ENCODE measurements at regions not wholly inside any gene's neighbourhood (a gene's known extent, or its start where the extent isn't known, plus 50 kb on each side); places are given as distances from the start of the nearest gene placed in this dataset.
A peak's percentile ranks its signal among the peaks of the same experiment; 100 is the strongest.

DNA sequence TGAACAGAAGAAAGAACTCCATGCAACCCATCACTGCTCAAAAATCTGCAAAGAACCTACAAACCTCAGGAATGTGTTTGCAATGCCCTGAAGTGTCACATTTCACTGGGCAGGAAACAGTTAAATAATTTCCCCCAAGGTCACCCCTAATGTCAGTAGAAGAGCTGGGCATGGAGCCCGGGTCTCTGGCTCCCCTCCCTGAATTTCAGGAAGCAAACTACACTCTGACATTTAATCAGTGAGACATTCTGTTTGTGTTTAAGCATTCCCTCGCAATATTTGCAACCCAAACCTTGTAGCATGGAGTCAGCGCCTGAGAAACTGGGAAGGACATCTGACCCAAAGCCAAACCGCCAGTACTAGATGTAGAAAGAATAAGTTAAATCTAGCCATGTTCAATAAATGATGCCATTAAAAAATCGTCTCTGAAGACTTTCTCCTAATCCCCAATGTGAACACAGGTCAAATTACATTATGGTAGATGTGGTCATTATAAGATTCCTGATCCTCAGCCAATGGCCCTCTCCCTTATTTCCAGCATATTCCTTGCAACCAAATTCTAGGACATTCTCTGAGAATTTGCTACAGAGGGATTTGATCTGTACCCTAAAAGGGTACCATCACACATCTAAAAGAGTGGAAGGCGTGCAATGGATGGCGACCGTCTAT is 91.2 kb upstream of the ADTRP start:
- in situ Hi-C loops (cut with MboI; ENCODE audit: low sequenced_read_pairs, unreplicated experiment) = no loop called here
- TF ChIP-seq, protein P1, sequence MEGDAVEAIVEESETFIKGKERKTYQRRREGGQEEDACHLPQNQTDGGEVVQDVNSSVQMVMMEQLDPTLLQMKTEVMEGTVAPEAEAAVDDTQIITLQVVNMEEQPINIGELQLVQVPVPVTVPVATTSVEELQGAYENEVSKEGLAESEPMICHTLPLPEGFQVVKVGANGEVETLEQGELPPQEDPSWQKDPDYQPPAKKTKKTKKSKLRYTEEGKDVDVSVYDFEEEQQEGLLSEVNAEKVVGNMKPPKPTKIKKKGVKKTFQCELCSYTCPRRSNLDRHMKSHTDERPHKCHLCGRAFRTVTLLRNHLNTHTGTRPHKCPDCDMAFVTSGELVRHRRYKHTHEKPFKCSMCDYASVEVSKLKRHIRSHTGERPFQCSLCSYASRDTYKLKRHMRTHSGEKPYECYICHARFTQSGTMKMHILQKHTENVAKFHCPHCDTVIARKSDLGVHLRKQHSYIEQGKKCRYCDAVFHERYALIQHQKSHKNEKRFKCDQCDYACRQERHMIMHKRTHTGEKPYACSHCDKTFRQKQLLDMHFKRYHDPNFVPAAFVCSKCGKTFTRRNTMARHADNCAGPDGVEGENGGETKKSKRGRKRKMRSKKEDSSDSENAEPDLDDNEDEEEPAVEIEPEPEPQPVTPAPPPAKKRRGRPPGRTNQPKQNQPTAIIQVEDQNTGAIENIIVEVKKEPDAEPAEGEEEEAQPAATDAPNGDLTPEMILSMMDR (IDR thresholded peaks at IDR 0.05; ENCODE audit: borderline replicate concordance, control extremely low read depth, extremely low read depth, insufficient read depth, missing control alignments) = no peak
- DNase-seq (ENCODE audit: low spot score) = no peak

DNA sequence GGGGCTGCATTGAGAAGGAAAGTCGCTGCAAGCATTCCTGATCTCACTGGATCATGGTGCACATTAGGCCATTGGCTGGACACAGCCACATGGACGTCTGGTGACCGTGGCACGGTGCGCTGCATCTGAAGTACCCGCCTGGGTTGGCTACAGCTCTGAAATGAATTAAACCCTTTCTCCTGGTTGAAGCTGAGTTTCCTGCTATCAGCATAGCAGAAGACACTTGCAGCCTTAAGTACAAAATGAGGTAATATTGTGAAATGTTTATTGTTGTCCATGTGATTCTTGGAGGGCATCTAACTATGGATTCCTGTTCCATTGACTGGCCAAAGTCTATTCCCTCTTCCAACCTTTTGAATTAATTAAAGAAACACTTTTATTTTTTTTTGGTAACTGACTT is 89.8 kb upstream of the ADTRP start:
- in situ Hi-C loops (cut with MboI; ENCODE audit: low sequenced_read_pairs, unreplicated experiment) = no loop called here
- TF ChIP-seq, protein P1 (IDR thresholded peaks at IDR 0.05; ENCODE audit: borderline replicate concordance, control extremely low read depth, extremely low read depth, insufficient read depth, missing control alignments) = no peak
- DNase-seq (ENCODE audit: low spot score) = no peak

GRCh38 chr6:11865680-11866300 is 87.2 kb upstream of the ADTRP start:
- in situ Hi-C loops (cut with MboI; ENCODE audit: low sequenced_read_pairs, unreplicated experiment) = no loop called here
- DNase-seq (ENCODE audit: low spot score) = no peak
- TF ChIP-seq, protein P1 (IDR thresholded peaks at IDR 0.05; ENCODE audit: borderline replicate concordance, control extremely low read depth, extremely low read depth, insufficient read depth, missing control alignments) = no peak

- no peak for DNase-seq (ENCODE audit: low spot score)
- TF ChIP-seq, protein P1 (IDR thresholded peaks at IDR 0.05; ENCODE audit: borderline replicate concordance, control extremely low read depth, extremely low read depth, insufficient read depth, missing control alignments) = no peak
- in situ Hi-C loops (cut with MboI; ENCODE audit: low sequenced_read_pairs, unreplicated experiment) = no loop called here
Measured at GRCh38 chr6:11858439-11858838, 79.8 kb upstream of the ADTRP start.

- no peak for DNase-seq (ENCODE audit: low spot score)
- in situ Hi-C loops (cut with MboI; ENCODE audit: low sequenced_read_pairs, unreplicated experiment) = no loop called here
- TF ChIP-seq, protein P1 (IDR thresholded peaks at IDR 0.05; ENCODE audit: borderline replicate concordance, control extremely low read depth, extremely low read depth, insufficient read depth, missing control alignments) = no peak
Measured at GRCh38 chr6:11855743-11856142, 77.1 kb upstream of the ADTRP start.

- TF ChIP-seq, protein P1 (IDR thresholded peaks at IDR 0.05; ENCODE audit: borderline replicate concordance, control extremely low read depth, extremely low read depth, insufficient read depth, missing control alignments) = no peak
- in situ Hi-C loops (cut with MboI; ENCODE audit: low sequenced_read_pairs, unreplicated experiment) = no loop called here
- peak; percentile 30 for DNase-seq (ENCODE audit: low spot score)
Measured at GRCh38 chr6:11854408-11855165, 76.0 kb upstream of the ADTRP start.
